Hypothalamus (tissue), 51 donors: ENCODE measurements at regions not wholly inside any gene's neighbourhood (a gene's known extent, or its start where the extent isn't known, plus 50 kb on each side); places are given as distances from the start of the nearest gene placed in this dataset.
"Not testable (repeated sequence)": the region's sequence is repeated elsewhere in the genome, so short reads cannot be mapped to it uniquely, and the experiment has no call there.

ENCODE experiments used
- DNase-seq, 51 donors: peaks; one replicate each; lab custom pipeline; 2025; lab: John Stamatoyannopoulos, UW

- no peak for DNase-seq
Measured at GRCh38 chr20:58580474-58580835, 65.3 kb upstream of the APCDD1L start.

GRCh38 chr20:58579819-58580473, 64.7 kb upstream of the APCDD1L start:
- no peak for DNase-seq

- no peak for DNase-seq
Measured at GRCh38 chr20:58579069-58579818, 64.0 kb upstream of the APCDD1L start.

GRCh38 chr20:58577871-58578598, 62.8 kb upstream of the APCDD1L start:
- DNase-seq: no peak

GRCh38 chr20:58577139-58577806, 62.1 kb upstream of the APCDD1L start:
- DNase-seq: no peak

- DNase-seq: no peak
Measured at GRCh38 chr20:58576603-58576970, 61.4 kb upstream of the APCDD1L start.

GRCh38 chr20:58575776-58576602, 60.8 kb upstream of the APCDD1L start:
- DNase-seq: no peak

- no peak for DNase-seq
Measured at GRCh38 chr20:58574469-58574868, 59.3 kb upstream of the APCDD1L start.

GRCh38 chr20:58573986-58574385, 58.8 kb upstream of the APCDD1L start:
- DNase-seq: no peak

- DNase-seq: no peak
Measured at GRCh38 chr20:58573257-58573656, 58.1 kb upstream of the APCDD1L start.

GRCh38 chr20:58572428-58572763, 57.2 kb upstream of the APCDD1L start:
- DNase-seq: not testable (repeated sequence)

GRCh38 chr20:58571693-58572427, 56.7 kb upstream of the APCDD1L start:
- no peak for DNase-seq

GRCh38 chr20:58571356-58571692, 56.1 kb upstream of the APCDD1L start:
- DNase-seq: no peak

- no peak for DNase-seq
Measured at GRCh38 chr20:58570204-58570859, 55.1 kb upstream of the APCDD1L start.

- no peak for DNase-seq
Measured at GRCh38 chr20:58569241-58570125, 54.3 kb upstream of the APCDD1L start.

- no peak for DNase-seq
Measured at GRCh38 chr20:58568483-58569240, 53.5 kb upstream of the APCDD1L start.

- DNase-seq: no peak
Measured at GRCh38 chr20:58568126-58568482, 52.9 kb upstream of the APCDD1L start.

GRCh38 chr20:58567437-58567836, 52.2 kb upstream of the APCDD1L start:
- DNase-seq: no peak
